ENCODE measurements at regions not wholly inside any gene's neighbourhood (a gene's known extent, or its start where the extent isn't known, plus 50 kb on each side); places are given as distances from the start of the nearest gene placed in this dataset.

GRCh38 chr2:125564471-125564870 lies 1091.5 kb upstream of the GYPC start:
- TF ChIP-seq POLR2A (IDR thresholded peaks at IDR 0.05; ENCODE audit: low read depth, low read length) (no peak), CHD2 (IDR thresholded peaks at IDR 0.05; ENCODE audit: borderline replicate concordance, low read depth, low read length) (no peak), CREM (IDR thresholded peaks at IDR 0.05; ENCODE audit: low read depth) (no peak)

Data from GM12878 (cell line).